Uterus (tissue), 3 donors: ENCODE measurements at regions not wholly inside any gene's neighbourhood (a gene's known extent, or its start where the extent isn't known, plus 50 kb on each side); places are given as distances from the start of the nearest gene placed in this dataset.

ENCODE experiments used
- DNase-seq, 2 donors: peaks; one replicate each; pipeline ENCODE4 v3.0.0-alpha.2; 2019 to 2020
- H3K27ac ChIP-seq, 2 donors: fragments of 200-600 bp; sonication (generic); 1 replicate in 1 of 2; 2 replicates in 1 of 2; pipeline ENCODE4 v1.5.1; 2016 to 2018
- H3K27me3 ChIP-seq, 2 donors: fragments of 200-600 bp; sonication (generic); one replicate each; pipeline ENCODE4 v1.5.1; 2018 to 2019; ENCODE audit warnings: control low read depth in 1 of 2
- H3K36me3 ChIP-seq, 2 donors: fragments of 200-600 bp; sonication (generic); one replicate each; pipeline ENCODE4 v1.5.1; 2019; ENCODE audit warnings: control low read depth in 1 of 2
- H3K4me1 ChIP-seq, 2 donors: fragments of 200-600 bp; sonication (generic); one replicate each; pipeline ENCODE4 v1.5.1; 2018 to 2019; ENCODE audit warnings: control low read depth in 1 of 2
- H3K4me3 ChIP-seq, 2 donors: fragments of 200-600 bp; sonication (generic); 1 replicate in 1 of 2; 2 replicates in 1 of 2; pipeline ENCODE4 v1.5.1; 2018 to 2019; ENCODE audit warnings: mild to moderate bottlenecking in 1 of 2
- H3K9me3 ChIP-seq, 2 donors: fragments of 200-600 bp; sonication (generic); one replicate each; pipeline ENCODE4 v1.5.1; 2019; ENCODE audit warnings: control low read depth in 1 of 2
- POLR2A ChIP-seq, 2 donors: fragments of 450-650 bp; IDR thresholded peaks; one replicate each; pipeline ENCODE4 v1.6.1; 2016; ENCODE audit warnings: antibody characterized with exemption in 2 of 2, mild to moderate bottlenecking in 1 of 2, moderate library complexity in 1 of 2
- intact Hi-C: fragments of 100-400 bp; cut with DNase I; formaldehyde crosslinking; loops from one replicate; pipeline ENCODE4 v1.15.1; 2023; ENCODE audit warnings: low total_unique reads
- TF ChIP-seq, protein P1 (sequence below), 4 experiments: fragments of 200-600 bp in 2 of 4; fragments of 450-650 bp in 2 of 4; sonication (generic) in 2 of 4; IDR thresholded peaks; one replicate each; pipeline ENCODE4 v1.5.1; 2016 to 2019; ENCODE audit warnings: antibody characterized with exemption in 4 of 4, mild to moderate bottlenecking in 2 of 4, moderate library complexity in 1 of 4
- donor health status: DM: yes; HTN: yes; CAD: no.

GRCh38 chr5:147143215-147143614 is 91.6 kb upstream of the STK32A start:
- intact Hi-C loops = no loop called here
- DNase-seq = no peak
- Histone ChIP-seq H3K4me3 (no peak overlapping the region), H3K36me3 (no peaks in the 10 kb centered on the region), H3K9me3 (no peaks in the 10 kb centered on the region), H3K4me1 (no peaks in the 10 kb centered on the region), H3K27ac (no peak overlapping the region), H3K27me3 (no peaks in the 10 kb centered on the region)
- no peak for TF ChIP-seq POLR2A (IDR thresholded peaks at IDR 0.05)
- TF ChIP-seq, protein P1, sequence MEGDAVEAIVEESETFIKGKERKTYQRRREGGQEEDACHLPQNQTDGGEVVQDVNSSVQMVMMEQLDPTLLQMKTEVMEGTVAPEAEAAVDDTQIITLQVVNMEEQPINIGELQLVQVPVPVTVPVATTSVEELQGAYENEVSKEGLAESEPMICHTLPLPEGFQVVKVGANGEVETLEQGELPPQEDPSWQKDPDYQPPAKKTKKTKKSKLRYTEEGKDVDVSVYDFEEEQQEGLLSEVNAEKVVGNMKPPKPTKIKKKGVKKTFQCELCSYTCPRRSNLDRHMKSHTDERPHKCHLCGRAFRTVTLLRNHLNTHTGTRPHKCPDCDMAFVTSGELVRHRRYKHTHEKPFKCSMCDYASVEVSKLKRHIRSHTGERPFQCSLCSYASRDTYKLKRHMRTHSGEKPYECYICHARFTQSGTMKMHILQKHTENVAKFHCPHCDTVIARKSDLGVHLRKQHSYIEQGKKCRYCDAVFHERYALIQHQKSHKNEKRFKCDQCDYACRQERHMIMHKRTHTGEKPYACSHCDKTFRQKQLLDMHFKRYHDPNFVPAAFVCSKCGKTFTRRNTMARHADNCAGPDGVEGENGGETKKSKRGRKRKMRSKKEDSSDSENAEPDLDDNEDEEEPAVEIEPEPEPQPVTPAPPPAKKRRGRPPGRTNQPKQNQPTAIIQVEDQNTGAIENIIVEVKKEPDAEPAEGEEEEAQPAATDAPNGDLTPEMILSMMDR (IDR thresholded peaks at IDR 0.05) = no peak

DNA sequence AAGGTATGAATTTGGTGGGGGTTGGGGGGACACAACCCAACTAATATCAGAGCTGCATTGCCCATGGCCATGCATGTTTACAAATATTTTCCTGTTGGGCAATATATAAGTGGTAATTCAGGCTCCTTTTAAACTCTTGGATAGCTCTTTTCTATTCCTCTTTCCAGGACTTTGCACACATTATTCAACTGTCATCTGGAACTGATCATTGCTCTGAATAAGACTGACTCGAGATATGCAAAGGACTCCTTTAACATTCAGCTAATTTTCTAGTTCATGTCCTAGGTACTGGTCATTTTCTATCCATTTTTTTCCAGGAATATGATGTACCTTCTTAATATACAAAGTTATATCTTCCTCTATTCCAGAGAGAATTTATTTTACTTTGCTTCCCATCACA is 89.5 kb upstream of the STK32A start:
- TF ChIP-seq, protein P1 (IDR thresholded peaks at IDR 0.05) = no peak
- no peak for TF ChIP-seq POLR2A (IDR thresholded peaks at IDR 0.05)
- Histone ChIP-seq H3K4me3 (no peak overlapping the region), H3K27ac (no peak overlapping the region), H3K4me1 (no peaks in the 10 kb centered on the region), H3K36me3 (no peaks in the 10 kb centered on the region), H3K27me3 (no peaks in the 10 kb centered on the region), H3K9me3 (no peaks in the 10 kb centered on the region)
- intact Hi-C loops = no loop called here
- DNase-seq = no peak

DNA sequence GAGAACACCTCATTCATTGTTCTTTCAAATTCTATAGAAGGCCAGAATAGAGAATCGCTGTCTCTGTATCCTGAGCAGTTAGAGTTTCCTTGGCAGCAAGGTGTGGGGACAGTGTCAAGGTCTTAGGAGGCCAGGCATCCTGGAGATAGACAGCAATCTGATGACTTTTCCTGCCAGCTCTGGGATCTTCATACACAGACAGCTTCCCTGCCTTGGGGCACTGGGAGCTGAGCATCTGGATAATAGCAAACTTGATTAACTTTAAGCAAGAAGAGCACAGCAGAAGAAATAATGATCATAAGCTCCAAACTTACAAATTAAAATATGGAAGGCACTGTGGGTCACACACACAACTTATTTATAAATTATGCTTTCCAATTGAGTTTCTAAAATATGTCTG is 86.1 kb upstream of the STK32A start:
- TF ChIP-seq, protein P1 (IDR thresholded peaks at IDR 0.05) = no peak
- no peak for TF ChIP-seq POLR2A (IDR thresholded peaks at IDR 0.05)
- no peaks in the 10 kb centered on the region for H3K4me1 ChIP-seq
- no peak for DNase-seq
- H3K36me3 ChIP-seq = no peaks in the 10 kb centered on the region
- H3K27ac ChIP-seq = no peak overlapping the region
- no peaks in the 10 kb centered on the region for H3K9me3 ChIP-seq
- intact Hi-C loops = no loop called here
- no peaks in the 10 kb centered on the region for H3K27me3 ChIP-seq
- H3K4me3 ChIP-seq = no peak overlapping the region

DNA sequence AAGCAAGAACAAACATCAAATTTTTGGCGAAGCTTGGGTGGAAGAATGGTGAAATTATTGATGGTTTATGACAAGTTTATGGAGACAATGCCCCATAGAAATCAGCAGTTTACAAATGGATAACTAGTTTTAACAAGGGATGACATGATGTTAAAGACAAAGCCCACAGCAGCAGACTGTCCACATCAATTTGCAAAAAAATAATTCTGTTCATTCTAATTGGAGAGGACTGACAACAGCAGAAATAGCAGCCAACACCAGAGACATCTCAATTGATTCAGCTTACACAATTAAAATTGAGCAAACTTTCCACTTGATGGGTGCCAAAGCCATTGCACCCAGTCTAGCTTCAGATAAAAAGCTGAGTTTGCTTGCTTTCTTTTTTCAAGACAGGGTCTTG is 82.7 kb upstream of the STK32A start:
- no peaks in the 10 kb centered on the region for H3K36me3 ChIP-seq
- no peaks in the 10 kb centered on the region for H3K27me3 ChIP-seq
- H3K27ac ChIP-seq = no peak overlapping the region
- H3K4me3 ChIP-seq = no peak overlapping the region
- no peaks in the 10 kb centered on the region for H3K4me1 ChIP-seq
- TF ChIP-seq, protein P1 (IDR thresholded peaks at IDR 0.05) = no peak
- no peak for TF ChIP-seq POLR2A (IDR thresholded peaks at IDR 0.05)
- no peak for DNase-seq
- intact Hi-C loops = no loop called here
- no peaks in the 10 kb centered on the region for H3K9me3 ChIP-seq

DNA sequence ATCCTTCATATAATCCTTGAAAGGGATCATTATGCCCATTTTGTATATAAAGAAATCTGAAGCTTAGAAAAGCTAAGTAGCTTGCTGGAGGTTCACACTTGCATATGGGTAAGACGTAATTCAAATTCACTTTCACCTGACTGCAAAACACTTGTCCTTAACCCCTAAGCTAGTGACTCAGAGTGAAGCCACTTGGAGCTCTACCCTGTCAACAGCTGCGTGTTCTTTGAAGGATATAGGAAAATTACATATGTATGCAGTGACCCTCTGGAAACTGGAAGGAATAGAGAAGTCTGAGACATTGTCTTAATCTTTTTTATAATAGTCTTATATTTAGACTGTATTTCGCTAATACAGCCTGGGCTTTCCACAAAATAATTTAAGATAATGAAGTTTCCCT is 80.0 kb upstream of the STK32A start:
- H3K27me3 ChIP-seq = no peaks in the 10 kb centered on the region
- H3K27ac ChIP-seq = no peak overlapping the region
- H3K9me3 ChIP-seq = no peaks in the 10 kb centered on the region
- no peak for DNase-seq
- no peaks in the 10 kb centered on the region for H3K4me1 ChIP-seq
- TF ChIP-seq, protein P1 (IDR thresholded peaks at IDR 0.05) = no peak
- no peak for TF ChIP-seq POLR2A (IDR thresholded peaks at IDR 0.05)
- no peak overlapping the region for H3K4me3 ChIP-seq
- intact Hi-C loops = no loop called here
- no peaks in the 10 kb centered on the region for H3K36me3 ChIP-seq
